ENCODE measurements at regions not wholly inside any gene's neighbourhood (a gene's known extent, or its start where the extent isn't known, plus 50 kb on each side); places are given as distances from the start of the nearest gene placed in this dataset.

- TF ChIP-seq CTCF (IDR thresholded peaks at IDR 0.05; ENCODE audit: low read depth, low read length, missing input control) (no peak), GABPA (IDR thresholded peaks at IDR 0.05 in 1 of 2, conservative IDR thresholded peaks at IDR 0.05 in 1 of 2) (no peak)
These were observed 119.0 kb upstream of the NFIA start (continued) for GRCh38 chr1:60963167-60963940.

- H3K4me3 ChIP-seq (ENCODE audit: low read depth in 1 of 3, low read length in 3 of 3) = no peak overlapping the region
- H3K27me3 ChIP-seq (ENCODE audit: control insufficient read depth in 4 of 4, insufficient read depth in 4 of 4, low read length in 3 of 4) = no peaks in the 10 kb centered on the region
- no peaks in the 10 kb centered on the region for H3K4me1 ChIP-seq (ENCODE audit: control insufficient read depth in 4 of 4, insufficient read depth in 4 of 4, low read length in 3 of 4)
- H3K9ac ChIP-seq (ENCODE audit: low read depth in 1 of 2, low read length in 2 of 2) = no peak overlapping the region
- 79% methylated on average over 2 of the region's 2 CpGs for WGBS
- no peaks in the 10 kb centered on the region for H3K36me3 ChIP-seq (ENCODE audit: control insufficient read depth in 4 of 4, insufficient read depth in 3 of 4, low read depth in 1 of 4, low read length in 3 of 4)
- DNase-seq (ENCODE audit: low spot score) = no peak
- peaks cover 0 to 11% (median 6%) of the 10 kb centered on the region in 4 donors for H3K9me3 ChIP-seq (ENCODE audit: control insufficient read depth in 4 of 4, low read length in 3 of 4)
- H3K27ac ChIP-seq (ENCODE audit: low read depth in 1 of 2, low read length in 2 of 2) = no peak overlapping the region
- no peak for TF ChIP-seq FOXA2 (IDR thresholded peaks at IDR 0.05)
- TF ChIP-seq JUND (IDR thresholded peaks at IDR 0.05) = no peak
- no peak for TF ChIP-seq FOXA1 (IDR thresholded peaks at IDR 0.05)
- TF ChIP-seq RXRA (IDR thresholded peaks at IDR 0.05) = no peak
- no peak for TF ChIP-seq HNF4A (conservative IDR thresholded peaks at IDR 0.05)
- TF ChIP-seq NR2F2 (IDR thresholded peaks at IDR 0.05) = no peak
- TF ChIP-seq YY1 (IDR thresholded peaks at IDR 0.05) = no peak
- TF ChIP-seq HNF4G (IDR thresholded peaks at IDR 0.05) = no peak
- TF ChIP-seq CTCF (IDR thresholded peaks at IDR 0.05; ENCODE audit: low read depth, low read length, missing input control) = no peak
- TF ChIP-seq GABPA (IDR thresholded peaks at IDR 0.05 in 1 of 2, conservative IDR thresholded peaks at IDR 0.05 in 1 of 2) = no peak
- TF ChIP-seq EGR1 (IDR thresholded peaks at IDR 0.05; ENCODE audit: low read depth in 2 of 2) = no peak
- TF ChIP-seq ZBTB33 (IDR thresholded peaks at IDR 0.05) = no peak
- TF ChIP-seq REST (IDR thresholded peaks at IDR 0.05) = no peak
- TF ChIP-seq ATF3 (IDR thresholded peaks at IDR 0.05) = no peak
- TF ChIP-seq TAF1 (conservative IDR thresholded peaks at IDR 0.05) = no peak
- TF ChIP-seq SP1 (IDR thresholded peaks at IDR 0.05) = no peak
- TF ChIP-seq MAX (IDR thresholded peaks at IDR 0.05) = no peak
- no peak for TF ChIP-seq RAD21 (IDR thresholded peaks at IDR 0.05)
These were observed 121.4 kb upstream of the NFIA start for GRCh38 chr1:60960891-60961461.
